ENCODE measurements at regions not wholly inside any gene's neighbourhood (a gene's known extent, or its start where the extent isn't known, plus 50 kb on each side); places are given as distances from the start of the nearest gene placed in this dataset.

- H3K4me3 ChIP-seq = no peak overlapping the region
- TF ChIP-seq FOXP2 (optimal IDR thresholded peaks at IDR 0.05; ENCODE audit: control extremely low read depth, extremely low read length, insufficient read depth) = no peak
- no peak for TF ChIP-seq POLR2AphosphoS5 (IDR thresholded peaks at IDR 0.05; ENCODE audit: borderline replicate concordance, low read depth, low read length)
- TF ChIP-seq EZH2 (IDR thresholded peaks at IDR 0.05) = no peak
- DNase-seq (ENCODE audit: low read depth, low spot score) = no peak
- H3K36me3 ChIP-seq (ENCODE audit: insufficient read depth, low read length) = no peaks in the 10 kb centered on the region
- no peaks in the 10 kb centered on the region for H3K9me3 ChIP-seq (ENCODE audit: low read depth, low read length)
- H3K9ac ChIP-seq (ENCODE audit: insufficient read length) = no peak overlapping the region
- no peak overlapping the region for H3K27ac ChIP-seq
Measured at GRCh38 chr1:18010408-18010807, 97.2 kb upstream of the IGSF21 start.

GRCh38 chr1:18010945-18011344 lies 96.7 kb upstream of the IGSF21 start:
- Histone ChIP-seq H3K9ac (ENCODE audit: insufficient read length) (no peak overlapping the region), H3K36me3 (ENCODE audit: insufficient read depth, low read length) (no peaks in the 10 kb centered on the region), H3K27ac (no peak overlapping the region), H3K4me3 (no peak overlapping the region), H3K9me3 (ENCODE audit: low read depth, low read length) (no peaks in the 10 kb centered on the region)
- TF ChIP-seq EZH2 (IDR thresholded peaks at IDR 0.05) (no peak), FOXP2 (optimal IDR thresholded peaks at IDR 0.05; ENCODE audit: control extremely low read depth, extremely low read length, insufficient read depth) (no peak), POLR2AphosphoS5 (IDR thresholded peaks at IDR 0.05; ENCODE audit: borderline replicate concordance, low read depth, low read length) (no peak)
- no peak for DNase-seq (ENCODE audit: low read depth, low spot score)

- Histone ChIP-seq H3K9me3 (ENCODE audit: low read depth, low read length) (no peaks in the 10 kb centered on the region), H3K4me3 (no peak overlapping the region), H3K27ac (no peak overlapping the region), H3K36me3 (ENCODE audit: insufficient read depth, low read length) (no peaks in the 10 kb centered on the region), H3K9ac (ENCODE audit: insufficient read length) (no peak overlapping the region)
- no peak for DNase-seq (ENCODE audit: low read depth, low spot score)
- TF ChIP-seq FOXP2 (optimal IDR thresholded peaks at IDR 0.05; ENCODE audit: control extremely low read depth, extremely low read length, insufficient read depth) (no peak), POLR2AphosphoS5 (IDR thresholded peaks at IDR 0.05; ENCODE audit: borderline replicate concordance, low read depth, low read length) (no peak), EZH2 (IDR thresholded peaks at IDR 0.05) (no peak)
Measured at GRCh38 chr1:18011703-18012102, 95.9 kb upstream of the IGSF21 start.

GRCh38 chr1:18012686-18013085 lies 94.9 kb upstream of the IGSF21 start:
- Histone ChIP-seq H3K36me3 (ENCODE audit: insufficient read depth, low read length) (no peaks in the 10 kb centered on the region), H3K4me3 (no peak overlapping the region), H3K27ac (no peak overlapping the region), H3K9ac (ENCODE audit: insufficient read length) (no peak overlapping the region), H3K9me3 (ENCODE audit: low read depth, low read length) (no peaks in the 10 kb centered on the region)
- TF ChIP-seq POLR2AphosphoS5 (IDR thresholded peaks at IDR 0.05; ENCODE audit: borderline replicate concordance, low read depth, low read length) (no peak), FOXP2 (optimal IDR thresholded peaks at IDR 0.05; ENCODE audit: control extremely low read depth, extremely low read length, insufficient read depth) (no peak), EZH2 (IDR thresholded peaks at IDR 0.05) (no peak)
- DNase-seq (ENCODE audit: low read depth, low spot score) = no peak

- Histone ChIP-seq H3K9me3 (ENCODE audit: low read depth, low read length) (no peaks in the 10 kb centered on the region), H3K9ac (ENCODE audit: insufficient read length) (no peak overlapping the region), H3K4me3 (no peak overlapping the region), H3K27ac (no peak overlapping the region), H3K36me3 (ENCODE audit: insufficient read depth, low read length) (no peaks in the 10 kb centered on the region)
- no peak for TF ChIP-seq POLR2AphosphoS5 (IDR thresholded peaks at IDR 0.05; ENCODE audit: borderline replicate concordance, low read depth, low read length)
- TF ChIP-seq EZH2 (IDR thresholded peaks at IDR 0.05) = no peak
- TF ChIP-seq FOXP2 (optimal IDR thresholded peaks at IDR 0.05; ENCODE audit: control extremely low read depth, extremely low read length, insufficient read depth) = no peak
- no peak for DNase-seq (ENCODE audit: low read depth, low spot score)
Measured at GRCh38 chr1:18013216-18013615, 94.4 kb upstream of the IGSF21 start.

GRCh38 chr1:18015719-18016118 lies 91.9 kb upstream of the IGSF21 start:
- no peak for DNase-seq (ENCODE audit: low read depth, low spot score)
- no peak overlapping the region for H3K4me3 ChIP-seq
- H3K36me3 ChIP-seq (ENCODE audit: insufficient read depth, low read length) = no peaks in the 10 kb centered on the region
- TF ChIP-seq FOXP2 (optimal IDR thresholded peaks at IDR 0.05; ENCODE audit: control extremely low read depth, extremely low read length, insufficient read depth) = no peak
- TF ChIP-seq EZH2 (IDR thresholded peaks at IDR 0.05) = no peak
- no peak for TF ChIP-seq POLR2AphosphoS5 (IDR thresholded peaks at IDR 0.05; ENCODE audit: borderline replicate concordance, low read depth, low read length)
- H3K9me3 ChIP-seq (ENCODE audit: low read depth, low read length) = no peaks in the 10 kb centered on the region
- no peak overlapping the region for H3K27ac ChIP-seq
- no peak overlapping the region for H3K9ac ChIP-seq (ENCODE audit: insufficient read length)

GRCh38 chr1:18018366-18018765 lies 89.2 kb upstream of the IGSF21 start:
- no peak overlapping the region for H3K4me3 ChIP-seq

GRCh38 chr1:18020021-18020817 lies 87.4 kb upstream of the IGSF21 start:
- Histone ChIP-seq H3K4me3 (no peak overlapping the region), H3K36me3 (ENCODE audit: insufficient read depth, low read length) (no peaks in the 10 kb centered on the region), H3K9ac (ENCODE audit: insufficient read length) (no peak overlapping the region), H3K9me3 (ENCODE audit: low read depth, low read length) (no peaks in the 10 kb centered on the region), H3K27ac (no peak overlapping the region)
- DNase-seq (ENCODE audit: low read depth, low spot score) = no peak
- no peak for TF ChIP-seq EZH2 (IDR thresholded peaks at IDR 0.05)
- TF ChIP-seq FOXP2 (optimal IDR thresholded peaks at IDR 0.05; ENCODE audit: control extremely low read depth, extremely low read length, insufficient read depth) = no peak
- TF ChIP-seq POLR2AphosphoS5 (IDR thresholded peaks at IDR 0.05; ENCODE audit: borderline replicate concordance, low read depth, low read length) = no peak

More at GRCh38 chr1:18018366-18018765, 89.2 kb upstream of the IGSF21 start:
- Histone ChIP-seq H3K9ac (ENCODE audit: insufficient read length) (no peak overlapping the region), H3K36me3 (ENCODE audit: insufficient read depth, low read length) (no peaks in the 10 kb centered on the region), H3K27ac (no peak overlapping the region), H3K9me3 (ENCODE audit: low read depth, low read length) (no peaks in the 10 kb centered on the region)
- no peak for DNase-seq (ENCODE audit: low read depth, low spot score)
- TF ChIP-seq FOXP2 (optimal IDR thresholded peaks at IDR 0.05; ENCODE audit: control extremely low read depth, extremely low read length, insufficient read depth) (no peak), EZH2 (IDR thresholded peaks at IDR 0.05) (no peak), POLR2AphosphoS5 (IDR thresholded peaks at IDR 0.05; ENCODE audit: borderline replicate concordance, low read depth, low read length) (no peak)
